ENCODE measurements at regions not wholly inside any gene's neighbourhood (a gene's known extent, or its start where the extent isn't known, plus 50 kb on each side); places are given as distances from the start of the nearest gene placed in this dataset.

- no peak for TF ChIP-seq CTCF (IDR thresholded peaks at IDR 0.05; ENCODE audit: insufficient read depth, low read length, poor library complexity, severe bottlenecking)
- H3K27me3 ChIP-seq (replicated peaks; ENCODE audit: control insufficient read depth, insufficient read depth, low read length) = no peaks in the 10 kb centered on the region
Observed at GRCh38 chr14:98770151-98770550, 501.8 kb downstream of the BCL11B start.

GRCh38 chr14:98773814-98774213 is 498.2 kb downstream of the BCL11B start:
- no peak for DNase-seq (ENCODE audit: extremely low read depth, insufficient read length)
- H3K36me3 ChIP-seq (ENCODE audit: control insufficient read depth, insufficient read depth, low read length) = no peaks in the 10 kb centered on the region
- no peak overlapping the region for H3K4me3 ChIP-seq (replicated peaks; ENCODE audit: low read depth, low read length)
- no peak for TF ChIP-seq CTCF (IDR thresholded peaks at IDR 0.05; ENCODE audit: insufficient read depth, low read length, poor library complexity, severe bottlenecking)
- H3K27me3 ChIP-seq (replicated peaks; ENCODE audit: control insufficient read depth, insufficient read depth, low read length) = no peaks in the 10 kb centered on the region

More at GRCh38 chr14:98770151-98770550, 501.8 kb downstream of the BCL11B start:
- H3K4me3 ChIP-seq (replicated peaks; ENCODE audit: low read depth, low read length) = no peak overlapping the region
- no peaks in the 10 kb centered on the region for H3K36me3 ChIP-seq (ENCODE audit: control insufficient read depth, insufficient read depth, low read length)
- DNase-seq (ENCODE audit: extremely low read depth, insufficient read length) = no peak

GRCh38 chr14:98775892-98776291 is 496.1 kb downstream of the BCL11B start:
- H3K27me3 ChIP-seq (replicated peaks; ENCODE audit: control insufficient read depth, insufficient read depth, low read length) = no peaks in the 10 kb centered on the region
- DNase-seq (ENCODE audit: extremely low read depth, insufficient read length) = no peak
- no peaks in the 10 kb centered on the region for H3K36me3 ChIP-seq (ENCODE audit: control insufficient read depth, insufficient read depth, low read length)
- no peak overlapping the region for H3K4me3 ChIP-seq (replicated peaks; ENCODE audit: low read depth, low read length)
- TF ChIP-seq CTCF (IDR thresholded peaks at IDR 0.05; ENCODE audit: insufficient read depth, low read length, poor library complexity, severe bottlenecking) = no peak

- no peak overlapping the region for H3K4me3 ChIP-seq (replicated peaks; ENCODE audit: low read depth, low read length)
- no peaks in the 10 kb centered on the region for H3K36me3 ChIP-seq (ENCODE audit: control insufficient read depth, insufficient read depth, low read length)
- no peaks in the 10 kb centered on the region for H3K27me3 ChIP-seq (replicated peaks; ENCODE audit: control insufficient read depth, insufficient read depth, low read length)
- TF ChIP-seq CTCF (IDR thresholded peaks at IDR 0.05; ENCODE audit: insufficient read depth, low read length, poor library complexity, severe bottlenecking) = no peak
- no peak for DNase-seq (ENCODE audit: extremely low read depth, insufficient read length)
Observed at GRCh38 chr14:98782062-98782461, 489.9 kb downstream of the BCL11B start.

GRCh38 chr14:98785578-98785977 is 486.4 kb downstream of the BCL11B start:
- no peak for DNase-seq (ENCODE audit: extremely low read depth, insufficient read length)
- Histone ChIP-seq H3K27me3 (replicated peaks; ENCODE audit: control insufficient read depth, insufficient read depth, low read length) (no peaks in the 10 kb centered on the region), H3K4me3 (replicated peaks; ENCODE audit: low read depth, low read length) (no peak overlapping the region), H3K36me3 (ENCODE audit: control insufficient read depth, insufficient read depth, low read length) (no peaks in the 10 kb centered on the region)
- TF ChIP-seq CTCF (IDR thresholded peaks at IDR 0.05; ENCODE audit: insufficient read depth, low read length, poor library complexity, severe bottlenecking) = no peak

- DNase-seq (ENCODE audit: extremely low read depth, insufficient read length) = no peak
- TF ChIP-seq CTCF (IDR thresholded peaks at IDR 0.05; ENCODE audit: insufficient read depth, low read length, poor library complexity, severe bottlenecking) = no peak
- H3K27me3 ChIP-seq (replicated peaks; ENCODE audit: control insufficient read depth, insufficient read depth, low read length) = no peaks in the 10 kb centered on the region
- H3K4me3 ChIP-seq (replicated peaks; ENCODE audit: low read depth, low read length) = no peak overlapping the region
- H3K36me3 ChIP-seq (ENCODE audit: control insufficient read depth, insufficient read depth, low read length) = no peaks in the 10 kb centered on the region
Observed at GRCh38 chr14:98786456-98786855, 485.5 kb downstream of the BCL11B start.

Measured in GM06990 (cell line).